Esophagus squamous epithelium (tissue), 5 donors: ENCODE measurements at regions not wholly inside any gene's neighbourhood (a gene's known extent, or its start where the extent isn't known, plus 50 kb on each side); places are given as distances from the start of the nearest gene placed in this dataset.
A peak's percentile ranks its signal among the peaks of the same experiment; 100 is the strongest.

Experiments
- DNase-seq: peaks from one replicate; lab custom pipeline; 2025; lab: John Stamatoyannopoulos, UW
- H3K27ac ChIP-seq, 4 donors: fragments of 200-600 bp; sonication (generic); one replicate each; pipeline ENCODE4 v1.5.1; 2016 to 2019; ENCODE audit warnings: mild to moderate bottlenecking in 1 of 4
- H3K27me3 ChIP-seq, 4 donors: fragments of 200-600 bp; sonication (generic); 1 replicate in 3 of 4; 2 replicates in 1 of 4; pipeline versions ENCODE4 v1.5.1 to v1.6.0; 2017 to 2021; ENCODE audit warnings: antibody characterized with exemption in 1 of 4
- H3K36me3 ChIP-seq, 3 donors: fragments of 200-600 bp; sonication (generic); one replicate each; pipeline ENCODE4 v1.5.1; 2016 to 2019
- H3K4me1 ChIP-seq, 3 donors: fragments of 200-600 bp; sonication (generic); one replicate each; pipeline ENCODE4 v1.5.1; 2017 to 2019
- H3K4me3 ChIP-seq, 4 donors: fragments of 200-600 bp; sonication (generic); 1 replicate in 3 of 4; 2 replicates in 1 of 4; pipeline ENCODE4 v1.5.1; 2016 to 2019; ENCODE audit warnings: mild to moderate bottlenecking in 2 of 4, moderate library complexity in 1 of 4
- H3K9me3 ChIP-seq, 3 donors: fragments of 200-600 bp; sonication (generic); one replicate each; pipeline ENCODE4 v1.5.1; 2016 to 2019
- POLR2A ChIP-seq, 4 donors: fragments of 450-650 bp; IDR thresholded peaks; one replicate each; pipeline ENCODE4 v1.6.1; 2017; ENCODE audit warnings: antibody characterized with exemption in 4 of 4, mild to moderate bottlenecking in 4 of 4, moderate library complexity in 3 of 4
- WGBS, 2 donors: methylation state at CpG; one replicate each; pipeline ENCODE4 v1.1.5; 2018; 5-methylcytosine and 5-hydroxymethylcytosine counted together
- intact Hi-C: fragments of 100-400 bp; cut with DNase I; formaldehyde crosslinking; loops from one replicate; pipeline ENCODE4 v1.15.0; 2022
- TF ChIP-seq, protein P1 (sequence below), 6 experiments: fragments of 450-650 bp in 4 of 6; fragments of 200-600 bp in 2 of 6; sonication (generic) in 2 of 6; IDR thresholded peaks; one replicate each; pipeline ENCODE4 v1.5.1; 2016 to 2019; ENCODE audit warnings: antibody characterized with exemption in 6 of 6, mild to moderate bottlenecking in 4 of 6, moderate library complexity in 4 of 6
- donor health status: DM: yes; HTN: yes; CAD: no.

- H3K27me3 ChIP-seq, result no peaks in the 10 kb centered on the region
- intact Hi-C loops, result no loop called here
- H3K4me1 ChIP-seq, result no peaks in the 10 kb centered on the region
- no peak overlapping the region for H3K4me3 ChIP-seq
- DNase-seq, result no peak
- H3K9me3 ChIP-seq, result no peaks in the 10 kb centered on the region
- H3K27ac ChIP-seq, result no peak overlapping the region
- WGBS, 2 donors, result 88 to 93% methylated on average over 1 of the region's 1 CpG
- no peak for TF ChIP-seq POLR2A (IDR thresholded peaks at IDR 0.05)
- TF ChIP-seq, protein P1, sequence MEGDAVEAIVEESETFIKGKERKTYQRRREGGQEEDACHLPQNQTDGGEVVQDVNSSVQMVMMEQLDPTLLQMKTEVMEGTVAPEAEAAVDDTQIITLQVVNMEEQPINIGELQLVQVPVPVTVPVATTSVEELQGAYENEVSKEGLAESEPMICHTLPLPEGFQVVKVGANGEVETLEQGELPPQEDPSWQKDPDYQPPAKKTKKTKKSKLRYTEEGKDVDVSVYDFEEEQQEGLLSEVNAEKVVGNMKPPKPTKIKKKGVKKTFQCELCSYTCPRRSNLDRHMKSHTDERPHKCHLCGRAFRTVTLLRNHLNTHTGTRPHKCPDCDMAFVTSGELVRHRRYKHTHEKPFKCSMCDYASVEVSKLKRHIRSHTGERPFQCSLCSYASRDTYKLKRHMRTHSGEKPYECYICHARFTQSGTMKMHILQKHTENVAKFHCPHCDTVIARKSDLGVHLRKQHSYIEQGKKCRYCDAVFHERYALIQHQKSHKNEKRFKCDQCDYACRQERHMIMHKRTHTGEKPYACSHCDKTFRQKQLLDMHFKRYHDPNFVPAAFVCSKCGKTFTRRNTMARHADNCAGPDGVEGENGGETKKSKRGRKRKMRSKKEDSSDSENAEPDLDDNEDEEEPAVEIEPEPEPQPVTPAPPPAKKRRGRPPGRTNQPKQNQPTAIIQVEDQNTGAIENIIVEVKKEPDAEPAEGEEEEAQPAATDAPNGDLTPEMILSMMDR (IDR thresholded peaks at IDR 0.05), result no peak
- H3K36me3 ChIP-seq, result no peaks in the 10 kb centered on the region
These were observed 90.0 kb upstream of the SLC35B3 start for GRCh38 chr6:8525370-8525769.

DNA sequence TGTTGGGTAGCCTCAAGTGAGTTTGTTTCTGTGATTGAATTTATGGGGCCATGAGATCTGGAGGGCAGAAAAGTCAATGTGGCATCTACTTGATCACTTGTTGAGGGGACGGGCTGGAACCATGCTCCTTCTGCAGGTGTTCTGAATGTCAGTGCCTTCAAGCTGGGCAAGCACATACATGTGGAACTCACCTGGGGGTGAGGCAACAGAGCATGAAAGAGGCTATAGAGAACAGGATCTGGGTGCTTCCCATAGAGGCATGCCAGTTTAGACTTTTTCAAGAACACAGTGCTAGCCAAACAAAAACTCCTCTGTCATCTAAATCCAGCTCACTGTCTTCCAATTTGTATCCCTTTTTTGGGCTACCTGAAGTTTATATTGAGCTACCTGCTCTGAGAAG is 77.8 kb upstream of the SLC35B3 start:
- no peaks in the 10 kb centered on the region for H3K36me3 ChIP-seq
- no peaks in the 10 kb centered on the region for H3K9me3 ChIP-seq
- TF ChIP-seq, protein P1 (IDR thresholded peaks at IDR 0.05), result no peak
- no peak for TF ChIP-seq POLR2A (IDR thresholded peaks at IDR 0.05)
- peaks cover 0 to 5% (median 0%) of the 10 kb centered on the region in 3 donors for H3K4me1 ChIP-seq
- H3K4me3 ChIP-seq, result no peak overlapping the region
- H3K27ac ChIP-seq, result peak overlapping the region in 2 of 4 donors; percentile 7 to 56
- intact Hi-C loops, result no loop called here
- WGBS, 2 donors, result 27 to 88% methylated on average over 1 of the region's 1 CpG
- no peak for DNase-seq
- no peaks in the 10 kb centered on the region for H3K27me3 ChIP-seq

GRCh38 chr6:8507286-8507685 is 71.9 kb upstream of the SLC35B3 start:
- TF ChIP-seq, protein P1 (IDR thresholded peaks at IDR 0.05), result no peak
- no peak for TF ChIP-seq POLR2A (IDR thresholded peaks at IDR 0.05)
- no peak for DNase-seq
- H3K36me3 ChIP-seq, result no peaks in the 10 kb centered on the region
- H3K27me3 ChIP-seq, result no peaks in the 10 kb centered on the region
- peaks cover 0 to 5% (median 0%) of the 10 kb centered on the region in 3 donors for H3K4me1 ChIP-seq
- H3K27ac ChIP-seq, result no peak overlapping the region
- intact Hi-C loops, result no loop called here
- H3K4me3 ChIP-seq, result no peak overlapping the region
- no peaks in the 10 kb centered on the region for H3K9me3 ChIP-seq
- 77 to 84% methylated on average over 5 of the region's 5 CpGs for WGBS, 2 donors

GRCh38 chr6:8506126-8506525 is 70.8 kb upstream of the SLC35B3 start:
- DNase-seq, result no peak
- Histone ChIP-seq H3K36me3 (no peaks in the 10 kb centered on the region), H3K9me3 (no peaks in the 10 kb centered on the region), H3K27me3 (no peaks in the 10 kb centered on the region), H3K4me1 (peaks cover 0 to 5% (median 0%) of the 10 kb centered on the region in 3 donors), H3K27ac (no peak overlapping the region), H3K4me3 (no peak overlapping the region)
- intact Hi-C loops, result no loop called here
- TF ChIP-seq POLR2A (IDR thresholded peaks at IDR 0.05), result no peak
- TF ChIP-seq, protein P1 (IDR thresholded peaks at IDR 0.05), result no peak
- WGBS, 2 donors, result 29% methylated on average over 1 of the region's 1 CpG; no CpG with 5 or more reads in 1 of the 2 donors

GRCh38 chr6:8499540-8499939 is 64.2 kb upstream of the SLC35B3 start:
- H3K27me3 ChIP-seq, result no peaks in the 10 kb centered on the region
- H3K4me1 ChIP-seq, result peaks cover 0 to 5% (median 0%) of the 10 kb centered on the region in 3 donors
- H3K27ac ChIP-seq, result no peak overlapping the region
- no peaks in the 10 kb centered on the region for H3K36me3 ChIP-seq
- no peak for DNase-seq
- H3K9me3 ChIP-seq, result peaks cover 0 to 15% (median 0%) of the 10 kb centered on the region in 3 donors
- intact Hi-C loops, result no loop called here
- TF ChIP-seq, protein P1 (IDR thresholded peaks at IDR 0.05), result peak in 5 of 6 experiments; percentile 25 to 61 (median 38)
- no peak for TF ChIP-seq POLR2A (IDR thresholded peaks at IDR 0.05)
- 27 to 28% methylated on average over 1 of the region's 1 CpG for WGBS, 2 donors
- no peak overlapping the region for H3K4me3 ChIP-seq
